HAP-1 (cell line): ENCODE measurements at regions not wholly inside any gene's neighbourhood (a gene's known extent, or its start where the extent isn't known, plus 50 kb on each side); places are given as distances from the start of the nearest gene placed in this dataset.
A peak's percentile ranks its signal among the peaks of the same experiment; 100 is the strongest.

Experiments
- DNase-seq, 2 experiments: peaks; one replicate each; pipeline ENCODE4 v3.0.0-alpha.2; 2016 to 2020; ENCODE audit warnings: low spot score in 2 of 2
- H3K27me3 ChIP-seq: fragments of 250-450 bp; sonication (Bioruptor Pico); 2 replicates; pipeline ENCODE4 v1.5.1; 2020; ENCODE audit warnings: low read depth, mild to moderate bottlenecking, moderate library complexity
- H3K36me3 ChIP-seq: fragments of 250-450 bp; sonication (Bioruptor Pico); replicated peaks from 2 replicates; pipeline ENCODE4 v1.5.1; 2020; ENCODE audit warnings: mild to moderate bottlenecking
- H3K4me1 ChIP-seq: fragments of 250-450 bp; sonication (Bioruptor Pico); 2 replicates; pipeline ENCODE4 v1.5.1; 2020; ENCODE audit warnings: mild to moderate bottlenecking
- H3K4me3 ChIP-seq: fragments of 250-450 bp; sonication (Bioruptor Pico); 2 replicates; pipeline ENCODE4 v1.5.1; 2020; ENCODE audit warnings: mild to moderate bottlenecking, moderate library complexity
- H3K9me3 ChIP-seq: fragments of 250-450 bp; sonication (Bioruptor Pico); 2 replicates; pipeline ENCODE4 v1.5.1; 2020; ENCODE audit warnings: mild to moderate bottlenecking, moderate library complexity
- in situ Hi-C: fragments of 300-500 bp; cut with MboI; formaldehyde crosslinking; loops from 3 replicates; pipeline ENCODE4 v1.14.3; 2020; ENCODE audit warnings: low sequenced_read_pairs, inconsistent platforms, mixed read lengths

- Histone ChIP-seq H3K4me3 (no peak overlapping the region), H3K9me3 (no peaks in the 10 kb centered on the region), H3K4me1 (0 out of 2 replicates have a peak, but pooled peaks cover 3% of the 10 kb centered on the region), H3K36me3 (no peaks in the 10 kb centered on the region), H3K27me3 (no peaks in the 10 kb centered on the region)
- no peak for DNase-seq
- in situ Hi-C loops = no loop called here
Observed at GRCh38 chr16:63363738-63364137, 1327.5 kb upstream of the CDH8 start.

- Histone ChIP-seq H3K36me3 (no peaks in the 10 kb centered on the region), H3K9me3 (no peaks in the 10 kb centered on the region), H3K4me1 (0 out of 2 replicates have a peak, but pooled peaks cover 3% of the 10 kb centered on the region), H3K27me3 (no peaks in the 10 kb centered on the region), H3K4me3 (no peak overlapping the region)
- DNase-seq = peak; percentile 28 to 51
- in situ Hi-C loops = no loop called here
Observed at GRCh38 chr16:63361032-63361624, 1324.9 kb upstream of the CDH8 start.

- H3K27me3 ChIP-seq = no peaks in the 10 kb centered on the region
- H3K9me3 ChIP-seq = no peaks in the 10 kb centered on the region
- in situ Hi-C loops = no loop called here
- H3K36me3 ChIP-seq = no peaks in the 10 kb centered on the region
- H3K4me1 ChIP-seq = no peaks in the 10 kb centered on the region
- H3K4me3 ChIP-seq = no peak overlapping the region
- no peak for DNase-seq
Observed at GRCh38 chr16:63349961-63350360, 1313.7 kb upstream of the CDH8 start.

- Histone ChIP-seq H3K4me3 (no peak overlapping the region), H3K9me3 (no peaks in the 10 kb centered on the region), H3K36me3 (no peaks in the 10 kb centered on the region), H3K4me1 (no peaks in the 10 kb centered on the region), H3K27me3 (no peaks in the 10 kb centered on the region)
- in situ Hi-C loops = no loop called here
- DNase-seq = no peak
Observed at GRCh38 chr16:63346000-63346399, 1309.8 kb upstream of the CDH8 start.

GRCh38 chr16:63337264-63337663 is 1301.0 kb upstream of the CDH8 start:
- Histone ChIP-seq H3K9me3 (no peaks in the 10 kb centered on the region), H3K4me3 (no peak overlapping the region), H3K27me3 (no peaks in the 10 kb centered on the region), H3K36me3 (no peaks in the 10 kb centered on the region), H3K4me1 (no peaks in the 10 kb centered on the region)
- DNase-seq = no peak
- in situ Hi-C loops = no loop called here

GRCh38 chr16:63331111-63331510 is 1294.9 kb upstream of the CDH8 start:
- no peak for DNase-seq
- in situ Hi-C loops = no loop called here
- no peaks in the 10 kb centered on the region for H3K36me3 ChIP-seq
- H3K9me3 ChIP-seq = no peaks in the 10 kb centered on the region
- H3K4me1 ChIP-seq = no peaks in the 10 kb centered on the region
- no peak overlapping the region for H3K4me3 ChIP-seq
- H3K27me3 ChIP-seq = peaks cover 6% of the 10 kb centered on the region

- H3K4me1 ChIP-seq = peaks cover 12% of the 10 kb centered on the region
- in situ Hi-C loops = no loop called here
- H3K4me3 ChIP-seq = no peak overlapping the region
- no peak for DNase-seq
- H3K9me3 ChIP-seq = no peaks in the 10 kb centered on the region
- peaks cover 6% of the 10 kb centered on the region for H3K27me3 ChIP-seq
- no peaks in the 10 kb centered on the region for H3K36me3 ChIP-seq
Observed at GRCh38 chr16:63326736-63327339, 1290.6 kb upstream of the CDH8 start.

GRCh38 chr16:63323722-63324705 is 1287.8 kb upstream of the CDH8 start:
- H3K36me3 ChIP-seq = no peaks in the 10 kb centered on the region
- in situ Hi-C loops = no loop called here
- peaks cover 4% of the 10 kb centered on the region; the same call in 1 of the 2 replicates for H3K27me3 ChIP-seq
- no peak for DNase-seq
- H3K4me3 ChIP-seq = no peak overlapping the region
- no peaks in the 10 kb centered on the region for H3K9me3 ChIP-seq
- peaks cover 12% of the 10 kb centered on the region for H3K4me1 ChIP-seq

- in situ Hi-C loops = no loop called here
- DNase-seq = peak in 1 of 2 experiments; percentile 99
- peaks cover 12% of the 10 kb centered on the region for H3K4me1 ChIP-seq
- H3K27me3 ChIP-seq = 0 out of 2 replicates have a peak, but pooled peaks cover 6% of the 10 kb centered on the region
- no peak overlapping the region for H3K4me3 ChIP-seq
- H3K9me3 ChIP-seq = no peaks in the 10 kb centered on the region
- no peaks in the 10 kb centered on the region for H3K36me3 ChIP-seq
Observed at GRCh38 chr16:63323055-63323454, 1286.8 kb upstream of the CDH8 start.

GRCh38 chr16:63315229-63315628 is 1279.0 kb upstream of the CDH8 start:
- DNase-seq = no peak
- H3K4me3 ChIP-seq = no peak overlapping the region
- H3K36me3 ChIP-seq = no peaks in the 10 kb centered on the region
- in situ Hi-C loops = no loop called here
- H3K4me1 ChIP-seq = no peaks in the 10 kb centered on the region
- H3K27me3 ChIP-seq = peaks cover 2% of the 10 kb centered on the region; the same call in 1 of the 2 replicates
- no peaks in the 10 kb centered on the region for H3K9me3 ChIP-seq

GRCh38 chr16:63312346-63312745 is 1276.1 kb upstream of the CDH8 start:
- Histone ChIP-seq H3K36me3 (no peaks in the 10 kb centered on the region), H3K4me1 (no peaks in the 10 kb centered on the region), H3K27me3 (no peaks in the 10 kb centered on the region; the same call in 1 of the 2 replicates), H3K4me3 (no peak overlapping the region), H3K9me3 (no peaks in the 10 kb centered on the region)
- no peak for DNase-seq
- in situ Hi-C loops = no loop called here

- in situ Hi-C loops = no loop called here
- no peak overlapping the region for H3K4me3 ChIP-seq
- H3K4me1 ChIP-seq = no peaks in the 10 kb centered on the region
- DNase-seq = no peak
- H3K36me3 ChIP-seq = no peaks in the 10 kb centered on the region
- H3K9me3 ChIP-seq = no peaks in the 10 kb centered on the region
- H3K27me3 ChIP-seq = no peaks in the 10 kb centered on the region; the same call in 1 of the 2 replicates
Observed at GRCh38 chr16:63311313-63311712, 1275.1 kb upstream of the CDH8 start.

GRCh38 chr16:63302811-63303210 is 1266.6 kb upstream of the CDH8 start:
- Histone ChIP-seq H3K9me3 (no peaks in the 10 kb centered on the region), H3K4me3 (no peak overlapping the region), H3K4me1 (peaks cover 20% of the 10 kb centered on the region), H3K36me3 (no peaks in the 10 kb centered on the region; the same call in 1 of the 2 replicates), H3K27me3 (no peaks in the 10 kb centered on the region)
- DNase-seq = no peak
- in situ Hi-C loops = no loop called here

- no peaks in the 10 kb centered on the region for H3K27me3 ChIP-seq
- in situ Hi-C loops = no loop called here
- H3K9me3 ChIP-seq = no peaks in the 10 kb centered on the region
- DNase-seq = peak; percentile 38 to 82
- peaks cover 20% of the 10 kb centered on the region for H3K4me1 ChIP-seq
- no peaks in the 10 kb centered on the region; the same call in 1 of the 2 replicates for H3K36me3 ChIP-seq
- no peak overlapping the region for H3K4me3 ChIP-seq
Observed at GRCh38 chr16:63301349-63301748, 1265.1 kb upstream of the CDH8 start.
